Heart left ventricle (tissue), 13 donors: ENCODE measurements at regions not wholly inside any gene's neighbourhood (a gene's known extent, or its start where the extent isn't known, plus 50 kb on each side); places are given as distances from the start of the nearest gene placed in this dataset.

ENCODE experiments used
- CTCF ChIP-seq, 12 donors: fragments of 200-600 bp; sonication (generic) in 4 of 12; IDR thresholded peaks; one replicate each; pipeline versions ENCODE4 v1.5.0 to v1.8.0; 2018 to 2022; ENCODE audit warnings: antibody characterized with exemption in 12 of 12, mild to moderate bottlenecking in 5 of 12
- POLR2A ChIP-seq, 2 donors: fragments of 450-650 bp; IDR thresholded peaks; one replicate each; pipeline ENCODE4 v1.6.1; 2017; ENCODE audit warnings: antibody characterized with exemption in 2 of 2, mild to moderate bottlenecking in 2 of 2, moderate library complexity in 2 of 2
- donor health status: ischemic (EF 13 %, LVEDD 7.1; RV severe dilation, severe dysfunction).
- donor health status: DM: no; HTN: yes; CAD: no.
- donor health status: DM: no; HTN: no; CAD: no.
- donor health status: ischemic (EF 25% LVEDD 6.9; RV normal size, moderate dysfunction).
- donor health status: ischemic (EF 25% LVEDD 5.7; RV mildly dilated, moderate dysfunction).
- donor health status: ischemic (EF 35%, LVEDD 5.7; RV mildly dilated, moderate dysfunction).
- donor health status: nonischemic (EF 11% LVEDD 7.7; RV severe dilation, severe dysfunction).
- donor health status: DM: yes; HTN: yes; CAD: no.
- donor health status: PGD.
- donor health status: ischemic (EF 29% LVEDD 5.4; RV normal size, mild dysfunction).
- donor health status: nonischemic (EF 23%, LVEDD 6.1; RV moderate dilation, normal function).

DNA sequence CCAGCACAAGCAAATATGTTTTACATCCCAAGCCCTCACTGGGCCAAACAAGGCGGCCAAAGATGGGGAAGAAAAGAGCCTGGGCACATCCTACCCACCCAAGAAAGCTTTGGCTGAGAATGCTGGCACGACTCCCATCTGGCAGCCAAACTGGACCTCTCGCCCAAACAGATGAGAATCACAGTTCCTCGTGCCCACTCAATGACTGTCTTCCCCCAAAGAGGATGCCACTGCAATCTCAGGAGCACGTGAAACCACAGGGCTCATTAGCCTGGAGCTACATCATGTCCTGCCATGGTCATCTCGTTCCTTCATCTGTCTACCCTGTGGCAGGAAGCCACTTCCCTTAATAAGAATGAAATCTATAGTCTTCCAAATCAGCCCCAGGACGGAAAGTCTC is 536.8 kb downstream of the BNC2 start:
- TF ChIP-seq CTCF (IDR thresholded peaks at IDR 0.05) (no peak), POLR2A (IDR thresholded peaks at IDR 0.05) (no peak)
